Stomach (tissue), 4 donors: ENCODE measurements at regions not wholly inside any gene's neighbourhood (a gene's known extent, or its start where the extent isn't known, plus 50 kb on each side); places are given as distances from the start of the nearest gene placed in this dataset.

Source experiments
- POLR2A ChIP-seq, 4 donors: fragments of 450-650 bp; IDR thresholded peaks; one replicate each; pipeline ENCODE4 v1.6.1; 2016; ENCODE audit warnings: antibody characterized with exemption in 4 of 4, control low read depth in 2 of 4, mild to moderate bottlenecking in 1 of 4, moderate library complexity in 1 of 4
- TF ChIP-seq, protein P1 (sequence below), 7 experiments: fragments of 450-650 bp in 4 of 7; fragments of 200-600 bp in 3 of 7; sonication (generic) in 3 of 7; IDR thresholded peaks; one replicate each; pipeline ENCODE4 v1.5.1; 2016 to 2019; ENCODE audit warnings: antibody characterized with exemption in 7 of 7, control low read depth in 2 of 7, mild to moderate bottlenecking in 1 of 7

- TF ChIP-seq, protein P1, sequence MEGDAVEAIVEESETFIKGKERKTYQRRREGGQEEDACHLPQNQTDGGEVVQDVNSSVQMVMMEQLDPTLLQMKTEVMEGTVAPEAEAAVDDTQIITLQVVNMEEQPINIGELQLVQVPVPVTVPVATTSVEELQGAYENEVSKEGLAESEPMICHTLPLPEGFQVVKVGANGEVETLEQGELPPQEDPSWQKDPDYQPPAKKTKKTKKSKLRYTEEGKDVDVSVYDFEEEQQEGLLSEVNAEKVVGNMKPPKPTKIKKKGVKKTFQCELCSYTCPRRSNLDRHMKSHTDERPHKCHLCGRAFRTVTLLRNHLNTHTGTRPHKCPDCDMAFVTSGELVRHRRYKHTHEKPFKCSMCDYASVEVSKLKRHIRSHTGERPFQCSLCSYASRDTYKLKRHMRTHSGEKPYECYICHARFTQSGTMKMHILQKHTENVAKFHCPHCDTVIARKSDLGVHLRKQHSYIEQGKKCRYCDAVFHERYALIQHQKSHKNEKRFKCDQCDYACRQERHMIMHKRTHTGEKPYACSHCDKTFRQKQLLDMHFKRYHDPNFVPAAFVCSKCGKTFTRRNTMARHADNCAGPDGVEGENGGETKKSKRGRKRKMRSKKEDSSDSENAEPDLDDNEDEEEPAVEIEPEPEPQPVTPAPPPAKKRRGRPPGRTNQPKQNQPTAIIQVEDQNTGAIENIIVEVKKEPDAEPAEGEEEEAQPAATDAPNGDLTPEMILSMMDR (IDR thresholded peaks at IDR 0.05): no peak
- TF ChIP-seq POLR2A (IDR thresholded peaks at IDR 0.05): no peak
Measured at GRCh38 chr5:83856881-83857280, 136.2 kb upstream of the HAPLN1 start.
